AG09319 (cell line): ENCODE measurements at regions not wholly inside any gene's neighbourhood (a gene's known extent, or its start where the extent isn't known, plus 50 kb on each side); places are given as distances from the start of the nearest gene placed in this dataset.

Source experiments
- DNase-seq: peaks from one replicate; pipeline ENCODE4 v3.0.0-alpha.2; 2010; ENCODE audit warnings: low read depth; ENCODE audit errors: extremely low read depth
- CTCF ChIP-seq: IDR thresholded peaks from 2 replicates; pipeline ENCODE4 v1.5.1; 2011; ENCODE audit warnings: low read depth, mild to moderate bottlenecking, inconsistent platforms, low read length, moderate library complexity

DNA sequence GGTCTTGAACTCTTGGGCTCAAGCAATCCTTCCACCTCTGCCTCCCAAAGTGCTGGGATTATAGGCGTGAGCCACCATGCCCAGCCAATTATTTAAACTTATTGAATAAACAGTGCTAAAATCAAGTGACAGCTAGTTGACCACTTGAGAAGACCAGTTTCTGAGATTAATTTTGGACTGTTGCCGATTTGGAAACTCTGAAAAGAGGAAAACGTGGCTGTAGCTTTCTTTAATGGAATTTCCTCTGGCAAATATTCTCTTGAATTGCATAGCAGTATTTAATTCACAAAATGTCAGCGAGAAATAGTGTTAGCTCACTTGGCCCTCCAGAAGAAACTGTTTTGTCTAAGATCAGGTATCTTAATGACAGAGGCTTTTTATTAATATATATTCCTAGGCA is 754.5 kb downstream of the HDGFL1 start:
- TF ChIP-seq CTCF = no peak
- no peak for DNase-seq

DNA sequence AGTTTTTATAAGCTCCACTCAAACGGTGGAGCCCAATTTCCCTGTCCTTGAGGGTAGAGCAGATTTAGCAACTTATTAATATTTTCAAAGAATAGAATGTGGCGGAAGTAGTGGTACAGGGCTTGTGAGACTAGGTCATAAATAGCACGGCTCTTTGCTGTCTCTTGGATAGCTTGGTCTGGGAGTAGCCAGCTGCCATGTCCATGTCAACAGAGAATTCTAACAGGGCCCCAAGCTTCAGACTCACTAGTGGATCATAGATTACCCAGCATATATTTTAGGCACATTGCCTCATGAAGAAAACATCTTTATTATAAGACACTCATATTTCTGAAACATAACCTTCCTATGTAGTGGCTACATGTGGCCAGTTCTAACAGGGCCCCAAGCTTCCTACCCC is 755.7 kb downstream of the HDGFL1 start:
- no peak for TF ChIP-seq CTCF
- DNase-seq = no peak

DNA sequence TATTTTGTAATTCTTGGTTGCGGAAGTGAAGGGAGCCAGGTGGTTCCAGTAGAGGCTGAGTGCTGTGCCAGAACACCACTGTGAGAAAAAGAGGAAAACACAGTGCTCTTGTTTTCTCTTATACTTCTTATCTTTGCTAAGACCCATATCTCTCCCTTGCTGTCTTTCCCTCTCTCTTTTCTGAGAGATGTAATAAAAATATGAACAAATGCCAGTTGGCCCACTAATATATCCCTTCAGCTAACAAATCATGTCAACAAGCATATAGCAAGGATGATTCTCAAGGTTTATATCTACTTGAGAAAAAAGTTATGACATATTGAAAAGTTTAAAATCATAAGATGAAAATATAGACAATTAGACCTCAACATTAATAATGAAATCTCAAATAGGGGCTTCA is 758.3 kb downstream of the HDGFL1 start:
- DNase-seq = no peak
- TF ChIP-seq CTCF = no peak

DNA sequence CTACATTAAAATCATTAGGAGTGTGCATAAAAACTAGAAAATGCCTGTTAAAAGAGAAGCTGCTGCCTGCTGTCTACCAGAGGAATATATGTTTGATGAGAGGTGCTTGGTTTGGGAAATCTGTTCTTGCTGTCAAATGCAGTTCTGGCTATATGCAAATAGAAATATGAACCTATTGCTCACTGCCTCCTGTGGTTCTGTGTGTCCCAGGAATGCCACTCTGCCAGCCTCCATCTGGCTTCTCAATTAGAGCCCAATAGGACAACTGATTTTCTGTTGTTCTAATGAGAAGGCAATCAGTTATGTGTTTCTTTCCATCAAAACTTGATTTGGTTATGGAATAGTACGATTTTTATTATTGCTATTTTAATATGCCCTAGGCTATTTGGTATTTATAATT is 759.7 kb downstream of the HDGFL1 start:
- no peak for TF ChIP-seq CTCF
- no peak for DNase-seq

- DNase-seq = no peak
- TF ChIP-seq CTCF = no peak
These were observed 761.3 kb downstream of the HDGFL1 start for GRCh38 chr6:23330632-23331031.

- no peak for DNase-seq
- no peak for TF ChIP-seq CTCF
These were observed 765.0 kb downstream of the HDGFL1 start for GRCh38 chr6:23334360-23334759.

DNA sequence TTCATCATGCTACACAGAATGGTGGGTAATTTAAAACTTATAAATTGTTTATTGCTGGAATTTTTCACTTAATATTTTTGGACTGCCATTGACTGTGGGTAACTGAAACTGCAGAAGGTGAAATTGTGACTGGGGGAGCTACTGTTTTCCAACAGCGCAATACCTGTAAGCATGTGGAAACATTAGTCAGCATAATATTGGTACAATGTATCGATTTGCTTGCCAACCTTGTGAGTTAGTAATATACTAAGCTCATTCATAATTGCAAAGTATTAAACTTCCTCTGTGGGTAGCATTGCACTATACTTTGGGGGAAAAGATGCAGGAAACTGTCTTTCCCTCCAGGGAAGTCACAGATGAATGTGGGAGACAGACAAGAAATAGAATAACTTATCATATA is 766.5 kb downstream of the HDGFL1 start:
- no peak for DNase-seq
- TF ChIP-seq CTCF = no peak
